SW 1271 (cell line): ENCODE measurements at regions not wholly inside any gene's neighbourhood (a gene's known extent, or its start where the extent isn't known, plus 50 kb on each side); places are given as distances from the start of the nearest gene placed in this dataset.
"Not testable (repeated sequence)": the region's sequence is repeated elsewhere in the genome, so short reads cannot be mapped to it uniquely, and the experiment has no call there.

Experiments used
- DNase-seq, 2 experiments: peaks; one replicate each; lab custom pipeline; 2025; lab: John Stamatoyannopoulos, UW

GRCh38 chr5:63563008-63563917 is 399.0 kb downstream of the HTR1A start:
- DNase-seq, result no peak

GRCh38 chr5:63555874-63556273 is 406.4 kb downstream of the HTR1A start:
- no peak for DNase-seq

GRCh38 chr5:63554191-63554590 is 408.1 kb downstream of the HTR1A start:
- DNase-seq, result no peak

- no peak for DNase-seq
These were observed 409.2 kb downstream of the HTR1A start for GRCh38 chr5:63553073-63553472.

- DNase-seq, result no peak
These were observed 426.2 kb downstream of the HTR1A start for GRCh38 chr5:63535840-63536602.

- no peak for DNase-seq
These were observed 438.0 kb downstream of the HTR1A start for GRCh38 chr5:63524281-63524680.

- no peak for DNase-seq
These were observed 446.2 kb downstream of the HTR1A start for GRCh38 chr5:63516006-63516405.

- DNase-seq, result no peak
These were observed 462.0 kb downstream of the HTR1A start for GRCh38 chr5:63500242-63500641.

- no peak for DNase-seq
These were observed 467.0 kb downstream of the HTR1A start for GRCh38 chr5:63495225-63495624.

GRCh38 chr5:63483338-63483737 is 478.9 kb downstream of the HTR1A start:
- no peak for DNase-seq

GRCh38 chr5:63473335-63473967 is 488.8 kb downstream of the HTR1A start:
- no peak for DNase-seq

- no peak for DNase-seq
These were observed 506.0 kb downstream of the HTR1A start for GRCh38 chr5:63456279-63456678.

GRCh38 chr5:63451188-63451587 is 511.1 kb downstream of the HTR1A start:
- DNase-seq, result no peak

GRCh38 chr5:63439537-63439936 is 522.7 kb downstream of the HTR1A start:
- no peak for DNase-seq

GRCh38 chr5:63409737-63410136 is 552.5 kb downstream of the HTR1A start:
- DNase-seq, result no peak

GRCh38 chr5:63408984-63409383 is 553.3 kb downstream of the HTR1A start:
- no peak for DNase-seq

- DNase-seq, result peak; percentile 10 to 49
These were observed 560.7 kb downstream of the HTR1A start for GRCh38 chr5:63401436-63402046.

- DNase-seq, result no peak
These were observed 562.2 kb downstream of the HTR1A start for GRCh38 chr5:63400079-63400478.

GRCh38 chr5:63398346-63398745 is 563.9 kb downstream of the HTR1A start:
- DNase-seq, result no peak

GRCh38 chr5:63388188-63388587 is 574.1 kb downstream of the HTR1A start:
- DNase-seq, result not testable (repeated sequence)

- no peak for DNase-seq
These were observed 586.4 kb downstream of the HTR1A start for GRCh38 chr5:63375851-63376250.

GRCh38 chr5:63374085-63374484 is 588.2 kb downstream of the HTR1A start:
- no peak for DNase-seq
